Mammary epithelial cell (primary cell): ENCODE measurements at regions not wholly inside any gene's neighbourhood (a gene's known extent, or its start where the extent isn't known, plus 50 kb on each side); places are given as distances from the start of the nearest gene placed in this dataset.

ENCODE experiments used
- CTCF ChIP-seq, 2 donors: IDR thresholded peaks in 1 of 2; conservative IDR thresholded peaks in 1 of 2; 2 replicates each; pipeline ENCODE4 v1.5.1; 2011 to 2012; ENCODE audit warnings: inconsistent platforms in 2 of 2, low read length in 2 of 2, mild to moderate bottlenecking in 2 of 2, control low read depth in 1 of 2, low read depth in 1 of 2; ENCODE audit not compliant: insufficient read depth in 1 of 2; ENCODE audit errors: extremely low read depth in 1 of 2
- EZH2 ChIP-seq: IDR thresholded peaks from 2 replicates; pipeline ENCODE4 v1.6.1; 2012; ENCODE audit warnings: low read length, inconsistent platforms, borderline replicate concordance

- TF ChIP-seq CTCF (conservative IDR thresholded peaks at IDR 0.05 in 1 of 2, IDR thresholded peaks at IDR 0.05 in 1 of 2; ENCODE audit: extremely low read depth in 1 of 2, insufficient read depth in 1 of 2, low read depth in 1 of 2, low read length in 2 of 2): no peak
- TF ChIP-seq EZH2: no peak
These were observed 798.3 kb upstream of the TMEFF2 start for GRCh38 chr2:192993059-192993458.
